SW480 (cell line): ENCODE measurements at regions not wholly inside any gene's neighbourhood (a gene's known extent, or its start where the extent isn't known, plus 50 kb on each side); places are given as distances from the start of the nearest gene placed in this dataset.

Experiments used
- DNase-seq: peaks from one replicate; pipeline ENCODE4 v3.0.0-alpha.2; 2016; ENCODE audit warnings: low spot score

DNA sequence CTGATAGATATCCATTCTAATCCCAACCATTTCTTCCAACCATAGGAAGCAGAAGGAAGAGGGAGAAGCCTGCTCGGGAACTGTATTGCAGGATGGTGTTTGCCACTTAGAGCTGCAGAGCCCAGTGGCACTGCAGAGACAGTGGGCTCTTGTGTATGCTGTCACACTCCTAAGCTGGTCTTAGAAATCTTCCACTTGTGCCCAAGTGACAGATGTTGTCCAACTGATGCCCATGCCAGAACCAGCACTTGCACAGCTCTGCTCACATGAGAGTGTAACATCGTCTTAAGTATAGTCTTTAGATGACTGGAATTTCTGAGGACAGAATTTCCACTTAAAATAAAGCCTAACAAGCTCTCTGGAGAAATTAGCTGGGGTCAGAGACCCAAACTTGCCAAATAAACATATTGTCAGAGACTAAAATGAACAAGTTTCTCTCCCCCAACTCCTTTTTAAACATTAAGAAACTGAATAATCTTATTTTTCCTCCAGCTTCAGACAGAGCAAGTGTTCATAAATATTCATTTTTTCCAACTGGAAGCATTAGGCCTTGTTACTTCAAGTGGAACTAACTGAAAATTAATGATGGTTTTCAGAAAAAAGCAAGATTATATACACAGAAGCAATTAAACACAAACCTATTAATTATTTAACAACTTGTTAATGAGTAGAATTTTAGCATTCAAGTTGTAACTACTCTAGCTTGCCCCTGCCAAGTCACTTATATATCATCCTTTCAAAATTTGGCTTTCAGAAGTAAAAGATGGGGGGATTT, 577.3 kb downstream of the AJAP1 start:
- DNase-seq = no peak

DNA sequence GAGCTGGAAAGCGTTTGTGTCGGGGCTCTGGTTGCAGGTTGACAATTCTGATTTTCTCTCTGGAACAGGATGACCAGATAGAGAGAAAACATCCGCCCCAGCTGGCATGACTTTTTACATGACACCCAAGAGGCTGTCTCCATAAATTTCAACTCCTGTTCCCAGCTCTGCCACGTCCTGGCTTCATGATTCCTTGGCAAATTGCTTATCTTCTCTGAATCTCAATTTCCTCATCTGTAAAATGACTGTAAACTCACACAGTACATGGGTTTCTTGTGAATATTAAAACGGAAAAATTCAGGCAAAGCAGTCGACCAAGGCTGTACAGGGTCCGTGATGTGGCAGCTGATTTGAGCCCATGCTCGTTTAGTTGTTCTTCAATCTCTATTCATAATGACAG, 572.7 kb downstream of the AJAP1 start:
- DNase-seq = no peak

DNA sequence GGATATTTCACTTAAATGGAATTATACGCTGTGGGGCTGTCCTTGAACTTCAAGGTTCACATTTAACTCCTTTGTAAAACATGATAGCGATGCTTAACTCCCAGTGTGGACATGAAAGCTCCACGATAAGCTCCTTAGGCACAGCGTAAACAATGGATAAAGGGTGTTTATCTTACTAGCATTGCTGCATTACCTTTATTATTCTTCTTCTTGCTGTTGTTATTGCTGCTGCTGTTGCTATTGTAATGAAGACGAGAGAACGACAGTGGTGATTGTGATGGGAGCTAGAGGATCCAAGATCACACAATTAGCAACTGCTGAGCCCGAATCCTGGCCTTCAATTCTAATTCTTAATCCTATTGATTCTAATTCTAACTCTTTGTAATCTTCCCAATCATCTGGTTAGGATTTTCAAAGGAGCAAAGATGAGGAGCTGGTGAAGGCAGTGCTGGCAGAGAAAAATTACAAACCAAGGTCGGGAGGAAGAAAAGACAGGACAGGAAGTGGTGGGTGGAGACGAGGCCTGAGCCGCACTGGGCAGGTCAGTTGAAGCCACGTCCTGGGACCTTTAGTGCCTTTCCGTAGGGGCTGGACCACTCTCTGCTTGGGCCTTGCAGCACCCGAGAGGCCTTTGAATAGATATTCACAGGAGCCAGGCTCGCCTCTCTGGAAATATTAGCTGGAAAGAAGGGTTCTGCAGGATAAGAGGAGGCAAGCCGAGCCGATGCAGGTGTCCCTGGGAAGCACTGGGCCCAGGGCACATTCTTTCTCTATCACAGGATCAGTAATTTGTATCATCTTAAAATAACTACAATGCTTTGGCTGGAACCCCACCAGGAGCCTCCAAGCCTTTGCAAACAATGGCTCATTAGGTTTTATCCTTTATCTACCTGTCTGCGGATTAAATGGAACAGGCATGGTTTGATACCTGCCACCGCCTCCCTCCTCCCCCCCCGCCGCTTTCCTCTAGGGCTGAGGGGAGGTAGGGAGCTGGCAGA, 571.6 kb downstream of the AJAP1 start:
- no peak for DNase-seq

- no peak for DNase-seq
These were observed 568.8 kb downstream of the AJAP1 start for GRCh38 chr1:5223206-5223605.

- no peak for DNase-seq
These were observed 568.2 kb downstream of the AJAP1 start for GRCh38 chr1:5222626-5223025.

GRCh38 chr1:5221451-5221850, 567.0 kb downstream of the AJAP1 start:
- DNase-seq = no peak

DNA sequence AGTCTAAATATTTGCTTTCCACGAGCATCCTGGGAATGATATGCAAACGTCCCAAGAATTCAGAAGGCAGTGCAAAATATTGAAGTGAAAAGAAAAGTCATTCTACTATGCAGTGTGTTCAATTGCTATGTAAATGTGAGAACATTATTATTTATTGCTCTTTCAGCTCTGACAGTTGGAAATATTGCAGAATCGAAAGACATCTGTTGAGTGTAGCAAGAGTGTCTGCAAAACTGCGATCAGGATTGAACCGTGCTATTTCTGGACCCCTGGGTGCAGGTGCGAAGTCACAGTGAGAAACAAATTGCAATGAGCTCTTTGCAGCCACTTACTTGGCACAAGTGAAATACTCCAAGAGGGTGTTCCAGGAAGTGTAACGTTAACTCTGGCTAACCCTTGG, 566.4 kb downstream of the AJAP1 start:
- no peak for DNase-seq

DNA sequence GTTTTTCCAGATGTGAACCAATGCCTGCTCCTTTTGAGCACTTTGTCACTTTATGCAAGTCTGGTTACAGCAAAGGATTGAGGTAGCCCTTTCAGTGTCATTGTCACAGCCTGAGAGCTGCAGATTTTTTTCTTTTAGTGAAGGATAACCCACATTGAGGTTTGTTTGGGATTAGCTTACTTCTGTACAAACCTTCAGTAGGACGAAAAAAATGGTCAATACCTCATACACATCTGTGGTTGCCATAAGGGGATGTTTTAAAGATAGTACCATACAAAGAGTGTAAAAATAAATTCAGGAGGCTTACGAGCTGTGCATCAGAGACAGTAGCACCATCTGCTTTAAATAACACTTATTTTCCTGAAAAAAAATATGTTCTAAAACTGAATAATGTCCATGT, 566.0 kb downstream of the AJAP1 start:
- no peak for DNase-seq

DNA sequence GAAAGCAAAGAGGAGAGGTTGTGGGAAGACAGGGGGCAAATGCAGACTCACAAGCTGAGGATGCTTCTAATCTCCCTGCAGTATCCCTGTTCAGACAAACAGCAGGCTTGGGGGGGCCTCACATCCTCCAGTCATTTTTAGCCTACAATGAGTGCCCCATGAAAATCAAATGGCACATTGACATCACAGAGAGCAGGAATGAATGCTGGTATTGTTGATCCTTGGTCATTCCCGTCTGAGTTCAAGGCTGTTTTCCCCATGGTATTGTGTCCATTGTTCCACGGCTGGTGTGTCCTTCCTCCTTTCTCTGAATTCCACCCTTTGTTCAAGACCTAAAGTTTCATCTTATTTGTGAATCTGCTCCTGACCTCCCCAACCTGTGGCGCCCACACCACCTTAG, 545.6 kb downstream of the AJAP1 start:
- no peak for DNase-seq

DNA sequence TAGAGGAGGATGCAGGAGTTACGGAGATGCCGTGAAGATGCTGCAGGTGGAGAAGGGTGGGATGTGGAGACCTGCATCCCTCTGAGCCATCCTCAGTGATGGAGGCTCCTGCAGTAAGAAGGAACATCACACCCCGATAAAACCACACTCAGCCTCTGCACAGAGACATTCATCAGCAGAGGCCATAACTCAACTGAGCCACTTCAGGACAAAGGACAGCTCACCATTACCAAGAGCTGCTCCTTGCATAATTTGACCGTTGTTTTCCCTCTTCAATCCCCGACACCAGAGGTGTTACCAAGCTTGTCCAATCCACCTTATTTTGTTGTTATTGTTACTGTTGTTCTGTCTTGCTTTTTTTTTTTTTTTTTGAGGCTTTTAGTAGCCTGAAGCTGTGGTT, 543.9 kb downstream of the AJAP1 start:
- no peak for DNase-seq

DNA sequence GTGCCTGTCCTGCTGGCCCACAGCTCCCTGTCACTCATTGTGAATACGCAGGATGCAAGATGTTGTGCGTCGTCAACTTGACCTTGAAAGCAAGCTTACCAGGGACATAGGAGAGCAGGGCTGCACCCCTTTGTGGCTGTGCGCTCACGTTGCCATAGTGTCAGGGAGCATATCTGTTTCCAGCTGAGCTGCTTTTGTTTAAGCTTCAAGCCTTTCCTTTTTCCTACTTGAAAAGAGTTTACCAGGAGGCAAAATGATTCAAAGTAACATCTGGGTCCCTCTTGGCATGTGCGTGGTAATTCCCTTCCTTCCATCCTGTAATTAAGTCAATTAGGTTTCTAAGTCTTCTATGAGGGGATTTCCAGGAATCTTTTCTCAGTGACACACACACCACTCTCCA, 537.1 kb downstream of the AJAP1 start:
- DNase-seq = no peak

DNA sequence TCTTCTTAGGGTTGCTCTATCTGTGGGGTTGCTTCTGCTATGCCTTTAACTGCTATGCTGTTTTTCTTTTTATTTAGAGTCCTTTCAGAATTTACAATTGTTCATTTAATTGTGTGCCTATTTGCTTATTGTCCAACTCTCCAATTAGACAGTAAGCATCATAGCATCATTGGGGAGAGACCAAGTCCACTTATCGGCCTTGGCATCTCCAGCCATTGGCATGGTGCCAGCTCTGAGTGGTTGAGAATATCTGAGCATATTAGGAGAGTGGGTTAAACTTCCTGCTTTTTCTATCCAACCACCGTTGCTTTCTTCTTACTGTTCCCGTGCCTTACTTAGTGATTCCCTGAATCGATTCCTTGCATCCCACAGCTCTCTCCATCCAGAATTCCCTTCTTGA, 535.0 kb downstream of the AJAP1 start:
- DNase-seq = no peak

GRCh38 chr1:5165762-5166161, 511.4 kb downstream of the AJAP1 start:
- DNase-seq = peak; percentile 61

GRCh38 chr1:5164158-5164557, 509.7 kb downstream of the AJAP1 start:
- no peak for DNase-seq

- peak; percentile 49 for DNase-seq
These were observed 507.0 kb downstream of the AJAP1 start for GRCh38 chr1:5161372-5161771.

DNA sequence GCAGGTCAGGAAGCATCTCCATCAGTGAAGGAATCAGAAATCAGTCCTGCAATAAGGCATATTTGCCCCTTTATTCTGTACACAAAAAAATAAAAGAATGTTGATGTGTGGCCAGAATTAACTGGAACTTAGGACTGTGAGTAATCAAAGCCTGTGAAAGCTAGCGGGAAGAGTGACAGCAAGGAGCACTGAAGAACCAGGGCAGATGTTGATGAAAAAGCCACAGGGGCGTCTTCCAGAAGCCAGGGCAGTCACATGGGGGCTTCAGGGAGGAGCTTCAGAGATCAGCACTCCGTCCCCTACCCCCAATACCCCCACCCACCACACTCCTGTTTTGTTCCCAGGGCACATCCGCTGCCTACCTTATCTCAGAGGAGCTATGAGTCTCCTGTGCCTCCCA, 502.8 kb downstream of the AJAP1 start:
- no peak for DNase-seq

DNA sequence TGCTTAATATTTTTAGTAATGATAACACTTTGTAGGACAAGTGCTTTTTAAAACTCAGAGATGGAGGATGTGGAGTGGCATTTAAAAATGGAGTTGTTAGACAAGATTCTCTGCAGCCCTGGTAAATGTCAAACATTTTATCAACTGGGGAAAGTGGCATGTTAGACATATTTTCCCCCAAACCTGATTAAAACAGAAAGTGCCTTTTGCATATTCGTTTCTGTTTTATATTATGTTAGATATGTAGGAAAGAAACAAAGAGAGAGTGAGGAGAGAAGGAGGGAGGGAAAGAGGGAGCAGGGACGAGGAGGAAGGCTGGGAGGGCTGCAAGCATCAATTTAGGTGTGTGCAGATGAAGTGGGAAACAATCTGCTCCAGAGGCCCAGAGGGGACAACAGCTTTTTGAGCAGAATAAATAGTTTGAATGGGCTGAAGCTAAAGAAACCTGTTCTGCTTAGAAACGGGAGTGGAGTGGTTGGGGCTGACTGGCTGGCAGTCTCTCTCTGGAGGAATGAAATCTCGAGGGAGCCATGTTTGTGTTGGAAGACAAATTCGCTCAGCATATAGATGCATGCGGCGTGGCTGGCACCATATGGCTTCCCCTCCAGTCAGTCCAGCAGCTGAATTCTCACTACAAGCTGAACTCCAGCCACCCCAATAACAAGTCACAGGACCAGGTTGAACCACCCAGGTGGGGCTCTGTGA, 502.2 kb downstream of the AJAP1 start:
- DNase-seq = no peak

- DNase-seq = no peak
These were observed 497.1 kb downstream of the AJAP1 start for GRCh38 chr1:5151511-5151910.

- DNase-seq = no peak
These were observed 495.8 kb downstream of the AJAP1 start for GRCh38 chr1:5150191-5150590.

DNA sequence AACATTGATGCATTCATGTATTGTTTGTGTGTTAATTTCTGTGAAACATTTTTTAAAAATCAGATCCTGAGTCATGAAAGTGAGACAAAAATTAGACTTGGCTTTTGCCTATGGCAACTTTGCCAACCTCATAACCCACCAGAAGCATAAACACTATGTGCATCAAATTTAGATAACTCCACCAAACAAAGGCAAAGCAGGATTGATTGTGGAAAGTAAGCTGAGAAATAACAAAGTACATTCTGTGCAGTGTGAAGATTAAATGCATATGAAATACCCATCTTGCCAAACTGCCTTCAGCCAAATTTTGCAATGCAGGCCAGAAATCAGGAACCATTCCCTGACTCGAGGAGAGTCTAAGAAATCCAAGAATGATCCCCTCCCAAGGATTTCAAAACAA, 493.4 kb downstream of the AJAP1 start:
- no peak for DNase-seq

DNA sequence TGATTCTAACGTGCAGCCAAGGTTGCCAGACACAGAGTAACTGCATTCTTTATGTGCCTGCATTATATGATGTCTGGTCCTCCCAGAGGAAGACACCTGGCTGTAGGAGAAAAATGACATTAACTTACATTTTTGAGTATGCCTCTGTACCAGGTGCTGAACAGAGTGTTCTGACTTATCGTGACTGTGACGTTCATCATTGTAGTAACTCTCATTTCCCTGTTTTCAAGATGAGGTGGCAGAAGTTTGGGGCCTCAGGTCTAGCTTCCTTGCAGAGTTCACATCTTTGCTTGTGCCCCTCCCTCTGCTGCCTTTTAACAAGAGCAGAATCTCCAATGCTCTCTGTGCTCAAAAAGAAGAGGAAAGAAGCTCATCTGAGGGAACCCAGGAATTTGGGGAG, 488.0 kb downstream of the AJAP1 start:
- DNase-seq = no peak

DNA sequence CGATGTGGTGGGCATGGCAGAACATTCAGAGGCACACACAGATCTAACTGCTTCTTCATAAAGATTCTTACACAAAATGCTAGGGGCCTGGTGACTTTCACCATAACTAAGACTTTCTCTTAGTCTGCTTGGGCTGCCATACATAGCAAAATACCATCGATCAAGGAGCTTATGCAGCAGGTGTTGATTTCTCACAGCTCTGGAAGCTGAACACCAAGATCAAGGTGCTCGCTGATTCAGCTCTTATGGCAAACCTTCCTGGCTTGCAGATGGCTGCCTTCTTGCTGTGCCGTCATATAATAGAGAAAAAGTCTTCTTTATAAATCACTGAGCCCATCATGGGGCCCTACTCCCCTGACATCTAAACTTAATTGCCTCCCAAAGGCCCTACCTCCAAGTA, 487.3 kb downstream of the AJAP1 start:
- DNase-seq = no peak

DNA sequence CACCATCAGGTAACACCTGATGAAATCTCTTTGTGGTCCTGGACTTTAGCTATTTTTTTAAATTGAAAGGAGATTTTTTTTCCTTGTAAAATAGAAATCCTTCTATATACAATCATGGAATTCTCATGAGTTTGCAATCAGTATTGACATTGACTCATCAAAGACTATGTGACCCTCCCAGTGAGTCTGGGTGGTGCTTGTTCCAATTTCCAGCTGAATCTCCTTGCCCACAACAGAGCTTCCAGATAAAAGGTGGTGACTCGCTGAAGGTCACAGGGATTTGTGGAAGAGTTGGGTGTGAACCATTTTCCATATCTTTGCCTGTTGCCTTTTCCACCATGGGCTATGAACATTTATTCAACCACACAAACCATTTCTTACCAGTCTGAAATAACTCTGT, 486.6 kb downstream of the AJAP1 start:
- peak; percentile 83 for DNase-seq
